ENCODE measurements at regions not wholly inside any gene's neighbourhood (a gene's known extent, or its start where the extent isn't known, plus 50 kb on each side); places are given as distances from the start of the nearest gene placed in this dataset.

DNA sequence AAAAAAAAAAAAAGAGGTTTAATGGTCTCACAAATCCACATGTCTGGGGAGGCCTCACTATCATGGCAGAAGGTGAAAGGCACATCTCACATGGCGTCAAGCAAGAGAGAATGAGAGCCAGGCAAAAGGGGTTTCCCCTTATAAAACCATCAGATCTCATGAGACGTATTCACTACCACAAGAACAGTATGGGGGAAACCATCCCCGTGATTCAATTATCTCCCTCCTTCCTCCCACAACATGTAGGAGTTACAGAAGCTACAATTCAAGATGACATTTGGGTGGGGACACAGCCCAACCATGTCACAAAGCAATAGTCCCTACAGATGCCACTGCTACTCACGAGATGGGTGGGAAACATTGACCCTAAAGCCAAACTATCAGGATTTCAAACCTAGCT, 392.7 kb upstream of the ID2 start:
- Histone ChIP-seq H3K4me1 (no peaks in the 10 kb centered on the region), H4K20me1 (ENCODE audit: low read depth) (no peaks in the 10 kb centered on the region), H3K36me3 (no peaks in the 10 kb centered on the region), H3K4me2 (no peak overlapping the region), H3K9me3 (ENCODE audit: low read depth) (no peaks in the 10 kb centered on the region), H3F3A (ENCODE audit: low read depth) (no peaks in the 10 kb centered on the region), H3K27ac (no peak overlapping the region), H3K27me3 (no peaks in the 10 kb centered on the region), H2AFZ (replicated peaks) (no peak overlapping the region), H3K79me2 (ENCODE audit: low read depth) (no peaks in the 10 kb centered on the region), H3K4me3 (no peak overlapping the region), H3K9ac (no peak overlapping the region)
- TF ChIP-seq EZH2phosphoT487 (IDR thresholded peaks at IDR 0.05) (no peak), CTCF (IDR thresholded peaks at IDR 0.05) (no peak), EZH2 (IDR thresholded peaks at IDR 0.05) (no peak)
- Mint-ChIP-seq H3K9me3 (peaks cover 2% of the 10 kb centered on the region), H3K27me3 (ENCODE audit: insufficient read depth, low read depth) (peaks cover 6% of the 10 kb centered on the region), H3K27ac (no peak overlapping the region), H3K4me3 (no peak overlapping the region), H3K36me3 (peaks cover 1% of the 10 kb centered on the region), H3K4me1 (peaks cover 5% of the 10 kb centered on the region)
- no peak for DNase-seq (ENCODE audit: low spot score)

GRCh38 chr2:8290771-8291352, 391.0 kb upstream of the ID2 start:
- peaks cover 1% of the 10 kb centered on the region for H3K36me3 Mint-ChIP-seq
- TF ChIP-seq EZH2 (IDR thresholded peaks at IDR 0.05) (no peak), EZH2phosphoT487 (IDR thresholded peaks at IDR 0.05) (no peak), CTCF (IDR thresholded peaks at IDR 0.05) (no peak)
- no peaks in the 10 kb centered on the region for H3K4me1 ChIP-seq
- H3F3A ChIP-seq (ENCODE audit: low read depth), result no peaks in the 10 kb centered on the region
- no peak overlapping the region for H3K4me3 Mint-ChIP-seq
- no peak overlapping the region for H3K9ac ChIP-seq
- H3K36me3 ChIP-seq, result no peaks in the 10 kb centered on the region
- no peak overlapping the region for H3K27ac ChIP-seq
- H3K4me3 ChIP-seq, result no peak overlapping the region
- H3K79me2 ChIP-seq (ENCODE audit: low read depth), result no peaks in the 10 kb centered on the region
- H2AFZ ChIP-seq (replicated peaks), result no peak overlapping the region
- no peak for DNase-seq (ENCODE audit: low spot score)
- H3K27ac Mint-ChIP-seq, result no peak overlapping the region
- no peaks in the 10 kb centered on the region for H4K20me1 ChIP-seq (ENCODE audit: low read depth)
- no peaks in the 10 kb centered on the region for H3K9me3 ChIP-seq (ENCODE audit: low read depth)
- peaks cover 2% of the 10 kb centered on the region for H3K9me3 Mint-ChIP-seq
- no peak overlapping the region for H3K4me2 ChIP-seq
- H3K27me3 Mint-ChIP-seq (ENCODE audit: insufficient read depth, low read depth), result peaks cover 3% of the 10 kb centered on the region
- H3K27me3 ChIP-seq, result no peaks in the 10 kb centered on the region
- H3K4me1 Mint-ChIP-seq, result no peaks in the 10 kb centered on the region

DNA sequence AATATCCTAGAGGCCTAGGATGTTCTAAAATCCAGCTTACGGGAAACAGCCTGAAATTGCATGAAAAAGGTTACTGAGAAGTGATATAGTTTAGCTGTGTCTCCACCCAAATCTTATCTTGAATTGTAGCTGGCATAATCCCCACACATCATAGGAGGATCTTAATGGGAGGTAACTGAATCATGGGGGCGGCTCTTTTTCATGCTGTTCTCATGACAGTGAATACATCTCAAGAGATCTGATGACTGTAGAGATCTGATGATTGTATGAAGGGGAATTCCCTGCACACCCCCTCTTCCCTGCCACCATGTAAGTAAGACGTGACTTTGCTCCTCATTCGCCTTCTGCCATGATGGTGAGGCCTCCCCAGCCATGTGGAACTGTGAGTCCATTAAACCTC, 385.6 kb upstream of the ID2 start:
- Histone ChIP-seq H3K4me3 (no peak overlapping the region), H3K4me2 (no peak overlapping the region), H3K79me2 (ENCODE audit: low read depth) (no peaks in the 10 kb centered on the region), H3F3A (ENCODE audit: low read depth) (no peaks in the 10 kb centered on the region), H2AFZ (replicated peaks) (no peak overlapping the region), H3K36me3 (no peaks in the 10 kb centered on the region), H3K9ac (no peak overlapping the region), H3K27me3 (no peaks in the 10 kb centered on the region), H3K4me1 (peaks cover 8% of the 10 kb centered on the region), H4K20me1 (ENCODE audit: low read depth) (no peaks in the 10 kb centered on the region), H3K27ac (no peak overlapping the region), H3K9me3 (ENCODE audit: low read depth) (no peaks in the 10 kb centered on the region)
- peaks cover 2% of the 10 kb centered on the region for H3K4me1 Mint-ChIP-seq
- no peak overlapping the region for H3K27ac Mint-ChIP-seq
- H3K9me3 Mint-ChIP-seq, result peaks cover 4% of the 10 kb centered on the region
- no peak for TF ChIP-seq EZH2phosphoT487 (IDR thresholded peaks at IDR 0.05)
- TF ChIP-seq CTCF (IDR thresholded peaks at IDR 0.05), result no peak
- TF ChIP-seq EZH2 (IDR thresholded peaks at IDR 0.05), result no peak
- H3K27me3 Mint-ChIP-seq (ENCODE audit: insufficient read depth, low read depth), result peaks cover 10% of the 10 kb centered on the region
- H3K4me3 Mint-ChIP-seq, result no peak overlapping the region
- no peak for DNase-seq (ENCODE audit: low spot score)
- no peaks in the 10 kb centered on the region for H3K36me3 Mint-ChIP-seq
